ENCODE measurements at regions not wholly inside any gene's neighbourhood (a gene's known extent, or its start where the extent isn't known, plus 50 kb on each side); places are given as distances from the start of the nearest gene placed in this dataset.

DNA sequence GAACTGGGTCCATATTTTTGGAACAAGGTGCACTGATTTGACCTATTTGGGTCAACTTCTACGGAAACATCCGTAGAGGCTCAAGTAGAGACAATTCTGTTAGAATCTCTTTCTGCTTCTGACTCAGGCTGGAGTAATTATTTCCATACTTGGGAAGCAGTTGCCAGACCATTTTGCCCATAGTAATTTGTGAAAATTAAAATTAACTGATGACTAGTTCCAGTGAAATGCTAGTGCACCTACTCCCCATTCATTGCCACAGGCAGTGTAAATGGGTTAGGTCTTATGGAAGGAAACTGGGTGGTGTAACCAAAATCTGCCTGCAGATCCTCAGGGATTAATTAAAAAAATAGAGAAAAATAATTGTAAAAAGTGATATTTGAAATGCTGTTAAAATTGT, 201.1 kb downstream of the TENT4A start:
- Histone ChIP-seq H3K27me3 (no peaks in the 10 kb centered on the region), H3K27ac (no peak overlapping the region), H3K4me3 (no peak overlapping the region), H3K36me3 (no peaks in the 10 kb centered on the region), H3K4me1 (no peaks in the 10 kb centered on the region), H3K9me3 (no peaks in the 10 kb centered on the region)
- intact Hi-C loops (cut with DNase I), result no loop called here
- no peak for DNase-seq
- no peak for TF ChIP-seq POLR2A (IDR thresholded peaks at IDR 0.05)
- TF ChIP-seq CTCF (IDR thresholded peaks at IDR 0.05), result no peak
- 70 to 71% methylated on average over 2 of the region's 2 CpGs for WGBS, 2 donors

GRCh38 chr5:6915574-6915973, 202.3 kb downstream of the TENT4A start:
- 71 to 82% methylated on average over 3 of the region's 3 CpGs for WGBS, 2 donors
- DNase-seq, result no peak
- Histone ChIP-seq H3K4me1 (no peaks in the 10 kb centered on the region), H3K4me3 (no peak overlapping the region), H3K27me3 (no peaks in the 10 kb centered on the region), H3K27ac (no peak overlapping the region), H3K9me3 (no peaks in the 10 kb centered on the region), H3K36me3 (no peaks in the 10 kb centered on the region)
- TF ChIP-seq POLR2A (IDR thresholded peaks at IDR 0.05) (no peak), CTCF (IDR thresholded peaks at IDR 0.05) (no peak)
- intact Hi-C loops (cut with DNase I), result no loop called here

GRCh38 chr5:6918255-6918654, 205.0 kb downstream of the TENT4A start:
- no peaks in the 10 kb centered on the region for H3K36me3 ChIP-seq
- no peaks in the 10 kb centered on the region for H3K27me3 ChIP-seq
- no peak overlapping the region for H3K27ac ChIP-seq
- intact Hi-C loops (cut with DNase I), result no loop called here
- H3K4me1 ChIP-seq, result no peaks in the 10 kb centered on the region
- H3K4me3 ChIP-seq, result no peak overlapping the region
- no peaks in the 10 kb centered on the region for H3K9me3 ChIP-seq
- WGBS, 2 donors, result 79 to 81% methylated on average over 5 of the region's 5 CpGs
- no peak for DNase-seq
- TF ChIP-seq POLR2A (IDR thresholded peaks at IDR 0.05) (no peak), CTCF (IDR thresholded peaks at IDR 0.05) (no peak)

DNA sequence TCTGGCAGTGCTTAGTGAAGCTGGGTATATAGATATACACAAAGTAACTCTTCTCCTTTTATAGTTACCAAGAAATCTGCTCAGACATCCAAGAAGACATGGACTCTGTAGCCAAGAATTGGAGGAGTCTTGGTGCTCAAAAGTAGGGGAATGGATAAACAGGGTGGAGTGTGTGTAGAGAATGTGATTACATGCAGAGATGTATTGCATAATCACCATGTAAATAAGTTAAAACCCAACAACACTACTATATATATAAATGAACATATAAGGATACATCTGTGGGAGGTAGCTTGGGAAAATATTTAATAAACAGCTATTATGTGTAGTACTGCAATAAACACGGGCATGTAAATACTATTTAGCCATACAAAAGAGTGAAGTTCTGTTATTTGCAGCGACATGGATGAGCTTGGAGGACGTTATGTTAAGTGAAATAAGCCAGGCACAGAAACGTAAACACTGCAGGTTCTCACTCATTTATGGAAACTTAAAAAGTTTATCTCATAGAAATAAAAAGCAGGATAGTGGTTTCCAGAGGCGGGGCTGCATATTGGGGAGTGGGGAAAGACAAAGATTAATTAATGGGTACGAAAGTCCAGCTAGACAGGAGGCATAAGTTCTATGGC, 207.5 kb downstream of the TENT4A start:
- WGBS, 2 donors, result 66 to 67% methylated on average over 6 of the region's 6 CpGs
- H3K27ac ChIP-seq, result no peak overlapping the region
- no peaks in the 10 kb centered on the region for H3K4me1 ChIP-seq
- intact Hi-C loops (cut with DNase I), result no loop called here
- TF ChIP-seq CTCF (IDR thresholded peaks at IDR 0.05), result no peak
- TF ChIP-seq POLR2A (IDR thresholded peaks at IDR 0.05), result no peak
- H3K4me3 ChIP-seq, result no peak overlapping the region
- H3K27me3 ChIP-seq, result no peaks in the 10 kb centered on the region
- H3K36me3 ChIP-seq, result no peaks in the 10 kb centered on the region
- no peak for DNase-seq
- no peaks in the 10 kb centered on the region for H3K9me3 ChIP-seq

GRCh38 chr5:6926491-6927038, 213.3 kb downstream of the TENT4A start:
- intact Hi-C loops (cut with DNase I), result no loop called here
- DNase-seq, result no peak
- no peaks in the 10 kb centered on the region for H3K27me3 ChIP-seq
- WGBS, 2 donors, result 14% methylated on average over 1 of the region's 1 CpG
- H3K27ac ChIP-seq, result no peak overlapping the region
- no peak overlapping the region for H3K4me3 ChIP-seq
- no peaks in the 10 kb centered on the region for H3K9me3 ChIP-seq
- no peaks in the 10 kb centered on the region for H3K36me3 ChIP-seq
- TF ChIP-seq POLR2A (IDR thresholded peaks at IDR 0.05) (no peak), CTCF (IDR thresholded peaks at IDR 0.05) (no peak)
- H3K4me1 ChIP-seq, result no peaks in the 10 kb centered on the region

Data from esophagus squamous epithelium (tissue), 5 donors.